ENCODE measurements at regions not wholly inside any gene's neighbourhood (a gene's known extent, or its start where the extent isn't known, plus 50 kb on each side); places are given as distances from the start of the nearest gene placed in this dataset.

- no peak overlapping the region for H3K9ac ChIP-seq (ENCODE audit: low read depth, low read length)
- no peak overlapping the region for H3K4me3 ChIP-seq (ENCODE audit: low read depth, low read length)
- H3K36me3 ChIP-seq (ENCODE audit: control insufficient read depth, insufficient read depth, low read length) = no peaks in the 10 kb centered on the region
- no peaks in the 10 kb centered on the region for H3K9me3 ChIP-seq (ENCODE audit: control insufficient read depth, insufficient read depth, low read length)
- H3K4me1 ChIP-seq (ENCODE audit: control insufficient read depth, insufficient read depth, low read length) = no peaks in the 10 kb centered on the region
- no peak overlapping the region for H3K27ac ChIP-seq (ENCODE audit: low read depth, low read length)
- H3K27me3 ChIP-seq (ENCODE audit: control insufficient read depth, insufficient read depth, low read length) = no peaks in the 10 kb centered on the region
Measured at GRCh38 chr1:38527373-38527966, 332.1 kb downstream of the RRAGC start.

GRCh38 chr1:38526046-38526445 is 333.5 kb downstream of the RRAGC start:
- Histone ChIP-seq H3K36me3 (ENCODE audit: control insufficient read depth, insufficient read depth, low read length) (no peaks in the 10 kb centered on the region), H3K4me1 (ENCODE audit: control insufficient read depth, insufficient read depth, low read length) (no peaks in the 10 kb centered on the region), H3K4me3 (ENCODE audit: low read depth, low read length) (no peak overlapping the region), H3K9me3 (ENCODE audit: control insufficient read depth, insufficient read depth, low read length) (no peaks in the 10 kb centered on the region), H3K27me3 (ENCODE audit: control insufficient read depth, insufficient read depth, low read length) (no peaks in the 10 kb centered on the region), H3K9ac (ENCODE audit: low read depth, low read length) (no peak overlapping the region), H3K27ac (ENCODE audit: low read depth, low read length) (no peak overlapping the region)

GRCh38 chr1:38525343-38526043 is 334.1 kb downstream of the RRAGC start:
- H3K36me3 ChIP-seq (ENCODE audit: control insufficient read depth, insufficient read depth, low read length) = no peaks in the 10 kb centered on the region
- H3K4me3 ChIP-seq (ENCODE audit: low read depth, low read length) = no peak overlapping the region
- H3K9ac ChIP-seq (ENCODE audit: low read depth, low read length) = no peak overlapping the region

GRCh38 chr1:38524025-38524641 is 335.4 kb downstream of the RRAGC start:
- Histone ChIP-seq H3K9me3 (ENCODE audit: control insufficient read depth, insufficient read depth, low read length) (no peaks in the 10 kb centered on the region), H3K4me1 (ENCODE audit: control insufficient read depth, insufficient read depth, low read length) (no peaks in the 10 kb centered on the region), H3K9ac (ENCODE audit: low read depth, low read length) (no peak overlapping the region), H3K27me3 (ENCODE audit: control insufficient read depth, insufficient read depth, low read length) (no peaks in the 10 kb centered on the region), H3K36me3 (ENCODE audit: control insufficient read depth, insufficient read depth, low read length) (no peaks in the 10 kb centered on the region), H3K4me3 (ENCODE audit: low read depth, low read length) (no peak overlapping the region), H3K27ac (ENCODE audit: low read depth, low read length) (no peak overlapping the region)

More at GRCh38 chr1:38525343-38526043, 334.1 kb downstream of the RRAGC start:
- H3K9me3 ChIP-seq (ENCODE audit: control insufficient read depth, insufficient read depth, low read length) = no peaks in the 10 kb centered on the region
- no peaks in the 10 kb centered on the region for H3K27me3 ChIP-seq (ENCODE audit: control insufficient read depth, insufficient read depth, low read length)
- no peaks in the 10 kb centered on the region for H3K4me1 ChIP-seq (ENCODE audit: control insufficient read depth, insufficient read depth, low read length)
- no peak overlapping the region for H3K27ac ChIP-seq (ENCODE audit: low read depth, low read length)

GRCh38 chr1:38523568-38523939 is 336.0 kb downstream of the RRAGC start:
- no peaks in the 10 kb centered on the region for H3K36me3 ChIP-seq (ENCODE audit: control insufficient read depth, insufficient read depth, low read length)
- no peaks in the 10 kb centered on the region for H3K9me3 ChIP-seq (ENCODE audit: control insufficient read depth, insufficient read depth, low read length)
- H3K9ac ChIP-seq (ENCODE audit: low read depth, low read length) = no peak overlapping the region
- H3K4me3 ChIP-seq (ENCODE audit: low read depth, low read length) = no peak overlapping the region
- no peaks in the 10 kb centered on the region for H3K27me3 ChIP-seq (ENCODE audit: control insufficient read depth, insufficient read depth, low read length)
- H3K27ac ChIP-seq (ENCODE audit: low read depth, low read length) = no peak overlapping the region
- no peaks in the 10 kb centered on the region for H3K4me1 ChIP-seq (ENCODE audit: control insufficient read depth, insufficient read depth, low read length)

- Histone ChIP-seq H3K4me1 (ENCODE audit: control insufficient read depth, insufficient read depth, low read length) (no peaks in the 10 kb centered on the region), H3K36me3 (ENCODE audit: control insufficient read depth, insufficient read depth, low read length) (no peaks in the 10 kb centered on the region), H3K27me3 (ENCODE audit: control insufficient read depth, insufficient read depth, low read length) (no peaks in the 10 kb centered on the region), H3K9me3 (ENCODE audit: control insufficient read depth, insufficient read depth, low read length) (no peaks in the 10 kb centered on the region), H3K4me3 (ENCODE audit: low read depth, low read length) (no peak overlapping the region), H3K27ac (ENCODE audit: low read depth, low read length) (no peak overlapping the region), H3K9ac (ENCODE audit: low read depth, low read length) (no peak overlapping the region)
Measured at GRCh38 chr1:38522915-38523567, 336.5 kb downstream of the RRAGC start.

- H3K27me3 ChIP-seq (ENCODE audit: control insufficient read depth, insufficient read depth, low read length) = no peaks in the 10 kb centered on the region
- no peaks in the 10 kb centered on the region for H3K36me3 ChIP-seq (ENCODE audit: control insufficient read depth, insufficient read depth, low read length)
- H3K4me1 ChIP-seq (ENCODE audit: control insufficient read depth, insufficient read depth, low read length) = peaks cover 2% of the 10 kb centered on the region; the same call in 1 of the 2 replicates
- no peak overlapping the region for H3K4me3 ChIP-seq (ENCODE audit: low read depth, low read length)
- H3K27ac ChIP-seq (ENCODE audit: low read depth, low read length) = no peak overlapping the region
- no peaks in the 10 kb centered on the region for H3K9me3 ChIP-seq (ENCODE audit: control insufficient read depth, insufficient read depth, low read length)
- no peak overlapping the region for H3K9ac ChIP-seq (ENCODE audit: low read depth, low read length)
Measured at GRCh38 chr1:38516560-38516959, 343.0 kb downstream of the RRAGC start.

- Histone ChIP-seq H3K4me1 (ENCODE audit: control insufficient read depth, insufficient read depth, low read length) (peaks cover 16% of the 10 kb centered on the region), H3K27me3 (ENCODE audit: control insufficient read depth, insufficient read depth, low read length) (no peaks in the 10 kb centered on the region), H3K9me3 (ENCODE audit: control insufficient read depth, insufficient read depth, low read length) (no peaks in the 10 kb centered on the region), H3K9ac (ENCODE audit: low read depth, low read length) (no peak overlapping the region), H3K36me3 (ENCODE audit: control insufficient read depth, insufficient read depth, low read length) (no peaks in the 10 kb centered on the region), H3K4me3 (ENCODE audit: low read depth, low read length) (no peak overlapping the region), H3K27ac (ENCODE audit: low read depth, low read length) (no peak overlapping the region)
Measured at GRCh38 chr1:38512789-38513188, 346.8 kb downstream of the RRAGC start.

- Histone ChIP-seq H3K27me3 (ENCODE audit: control insufficient read depth, insufficient read depth, low read length) (no peaks in the 10 kb centered on the region), H3K4me1 (ENCODE audit: control insufficient read depth, insufficient read depth, low read length) (peaks cover 17% of the 10 kb centered on the region)
Measured at GRCh38 chr1:38512024-38512767, 347.4 kb downstream of the RRAGC start.

GRCh38 chr1:38508232-38508631 is 351.3 kb downstream of the RRAGC start:
- no peak overlapping the region for H3K4me3 ChIP-seq (ENCODE audit: low read depth, low read length)
- no peak overlapping the region for H3K27ac ChIP-seq (ENCODE audit: low read depth, low read length)
- H3K36me3 ChIP-seq (ENCODE audit: control insufficient read depth, insufficient read depth, low read length) = no peaks in the 10 kb centered on the region
- no peaks in the 10 kb centered on the region for H3K9me3 ChIP-seq (ENCODE audit: control insufficient read depth, insufficient read depth, low read length)
- H3K9ac ChIP-seq (ENCODE audit: low read depth, low read length) = no peak overlapping the region
- no peaks in the 10 kb centered on the region; the same call in 1 of the 2 replicates for H3K27me3 ChIP-seq (ENCODE audit: control insufficient read depth, insufficient read depth, low read length)
- H3K4me1 ChIP-seq (ENCODE audit: control insufficient read depth, insufficient read depth, low read length) = peaks cover 17% of the 10 kb centered on the region

More at GRCh38 chr1:38512024-38512767, 347.4 kb downstream of the RRAGC start:
- no peak overlapping the region for H3K27ac ChIP-seq (ENCODE audit: low read depth, low read length)
- no peaks in the 10 kb centered on the region for H3K36me3 ChIP-seq (ENCODE audit: control insufficient read depth, insufficient read depth, low read length)
- H3K4me3 ChIP-seq (ENCODE audit: low read depth, low read length) = no peak overlapping the region
- H3K9me3 ChIP-seq (ENCODE audit: control insufficient read depth, insufficient read depth, low read length) = no peaks in the 10 kb centered on the region
- no peak overlapping the region for H3K9ac ChIP-seq (ENCODE audit: low read depth, low read length)

Data from HUES48 (cell line).